K562 (cell line): ENCODE measurements at regions not wholly inside any gene's neighbourhood (a gene's known extent, or its start where the extent isn't known, plus 50 kb on each side); places are given as distances from the start of the nearest gene placed in this dataset.

Experiments used
- BDP1 ChIP-seq: IDR thresholded peaks from 3 replicates; pipeline ENCODE4 v1.6.1; 2011; ENCODE audit not compliant: insufficient read length, insufficient read depth
- GTF2F1 ChIP-seq: IDR thresholded peaks from 2 replicates; pipeline ENCODE4 v1.6.1; 2011; ENCODE audit warnings: low read depth, low read length, improper control_type of control experiment
- SRSF9 ChIP-seq: fragments of 200-400 bp; formaldehyde crosslinking; IDR thresholded peaks from 2 replicates; pipeline ENCODE4 v1.6.1; 2017; ENCODE audit warnings: low read depth, low read length, borderline replicate concordance
- SUPT5H ChIP-seq: fragments of 450-650 bp; IDR thresholded peaks from 2 replicates; pipeline ENCODE4 v1.6.1; 2016
- ZSCAN32 ChIP-seq: fragments of 450-650 bp; formaldehyde crosslinking; IDR thresholded peaks from 2 replicates; pipeline ENCODE4 v1.4.0; 2020; ENCODE audit warnings: mild to moderate bottlenecking, moderate library complexity
- TF ChIP-seq, protein P1 (sequence below), 2 experiments: fragments of 450-650 bp; formaldehyde crosslinking in 1 of 2; IDR thresholded peaks; 2 replicates each; pipeline versions ENCODE4 v1.4.0 to v1.6.1; 2014 to 2020; ENCODE audit warnings: mild to moderate bottlenecking in 2 of 2, borderline replicate concordance in 1 of 2, low read depth in 1 of 2

DNA sequence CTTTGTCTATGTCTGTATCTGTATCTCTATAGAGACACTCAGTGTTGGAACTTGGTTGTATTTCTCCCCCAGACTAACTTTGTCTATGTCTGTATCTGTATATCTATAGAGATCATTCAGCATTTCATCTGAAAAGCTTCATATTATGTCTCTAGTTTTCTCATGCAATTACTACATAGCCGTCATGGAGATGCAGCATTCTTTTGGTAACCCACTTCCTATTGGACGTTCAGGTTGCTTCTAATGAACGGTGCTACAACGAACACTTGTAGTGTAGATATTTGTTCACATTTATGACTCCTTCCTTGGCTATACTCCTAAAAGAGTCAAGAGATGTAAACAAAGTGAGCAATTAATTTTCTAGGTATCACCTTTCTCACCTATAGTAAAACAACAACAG, 81.5 kb upstream of the KCNA1 start (continued):
- TF ChIP-seq SUPT5H (no peak), SRSF9 (no peak), ZSCAN32 (CRISPR knock-in tag) (no peak), GTF2F1 (no peak), BDP1 (no peak)
- TF ChIP-seq, protein P1, sequence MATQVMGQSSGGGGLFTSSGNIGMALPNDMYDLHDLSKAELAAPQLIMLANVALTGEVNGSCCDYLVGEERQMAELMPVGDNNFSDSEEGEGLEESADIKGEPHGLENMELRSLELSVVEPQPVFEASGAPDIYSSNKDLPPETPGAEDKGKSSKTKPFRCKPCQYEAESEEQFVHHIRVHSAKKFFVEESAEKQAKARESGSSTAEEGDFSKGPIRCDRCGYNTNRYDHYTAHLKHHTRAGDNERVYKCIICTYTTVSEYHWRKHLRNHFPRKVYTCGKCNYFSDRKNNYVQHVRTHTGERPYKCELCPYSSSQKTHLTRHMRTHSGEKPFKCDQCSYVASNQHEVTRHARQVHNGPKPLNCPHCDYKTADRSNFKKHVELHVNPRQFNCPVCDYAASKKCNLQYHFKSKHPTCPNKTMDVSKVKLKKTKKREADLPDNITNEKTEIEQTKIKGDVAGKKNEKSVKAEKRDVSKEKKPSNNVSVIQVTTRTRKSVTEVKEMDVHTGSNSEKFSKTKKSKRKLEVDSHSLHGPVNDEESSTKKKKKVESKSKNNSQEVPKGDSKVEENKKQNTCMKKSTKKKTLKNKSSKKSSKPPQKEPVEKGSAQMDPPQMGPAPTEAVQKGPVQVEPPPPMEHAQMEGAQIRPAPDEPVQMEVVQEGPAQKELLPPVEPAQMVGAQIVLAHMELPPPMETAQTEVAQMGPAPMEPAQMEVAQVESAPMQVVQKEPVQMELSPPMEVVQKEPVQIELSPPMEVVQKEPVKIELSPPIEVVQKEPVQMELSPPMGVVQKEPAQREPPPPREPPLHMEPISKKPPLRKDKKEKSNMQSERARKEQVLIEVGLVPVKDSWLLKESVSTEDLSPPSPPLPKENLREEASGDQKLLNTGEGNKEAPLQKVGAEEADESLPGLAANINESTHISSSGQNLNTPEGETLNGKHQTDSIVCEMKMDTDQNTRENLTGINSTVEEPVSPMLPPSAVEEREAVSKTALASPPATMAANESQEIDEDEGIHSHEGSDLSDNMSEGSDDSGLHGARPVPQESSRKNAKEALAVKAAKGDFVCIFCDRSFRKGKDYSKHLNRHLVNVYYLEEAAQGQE (IDR thresholded peaks at IDR 0.05; ENCODE audit: borderline replicate concordance): no peak
- TF ChIP-seq, protein P1 (CRISPR knock-in tag; IDR thresholded peaks at IDR 0.05; ENCODE audit: low read depth): no peak
